Right ventricle myocardium inferior (tissue), 1 donor: ENCODE measurements at regions not wholly inside any gene's neighbourhood (a gene's known extent, or its start where the extent isn't known, plus 50 kb on each side); places are given as distances from the start of the nearest gene placed in this dataset.

ENCODE experiments used
- ATAC-seq: fragments of 200-7000 bp; cut with Tn5 transposase; one replicate; pipeline ENCODE4 v1.9.1; 2020; ENCODE audit warnings: mild to moderate bottlenecking, moderate library complexity
- DNase-seq: peaks from one replicate; pipeline ENCODE4 v3.0.0; 2021; ENCODE audit errors: missing footprints
- intact Hi-C: fragments of 100-400 bp; cut with DNase I; formaldehyde crosslinking; loops from one replicate; pipeline ENCODE4 v1.11.0; 2022
- donor health status: DM: no; HTN: yes; CAD: no; lungs with severe emphysema.

- intact Hi-C loops, result no loop called here
- ATAC-seq, result no peak
These were observed 344.9 kb downstream of the EFNA5 start for GRCh38 chr5:107325866-107326265.

GRCh38 chr5:107324809-107325208 is 345.9 kb downstream of the EFNA5 start:
- DNase-seq, result no peak
- intact Hi-C loops, result no loop called here
- ATAC-seq, result no peak

More at GRCh38 chr5:107325866-107326265, 344.9 kb downstream of the EFNA5 start:
- no peak for DNase-seq

GRCh38 chr5:107324071-107324470 is 346.7 kb downstream of the EFNA5 start:
- DNase-seq, result no peak
- intact Hi-C loops, result no loop called here
- no peak for ATAC-seq

DNA sequence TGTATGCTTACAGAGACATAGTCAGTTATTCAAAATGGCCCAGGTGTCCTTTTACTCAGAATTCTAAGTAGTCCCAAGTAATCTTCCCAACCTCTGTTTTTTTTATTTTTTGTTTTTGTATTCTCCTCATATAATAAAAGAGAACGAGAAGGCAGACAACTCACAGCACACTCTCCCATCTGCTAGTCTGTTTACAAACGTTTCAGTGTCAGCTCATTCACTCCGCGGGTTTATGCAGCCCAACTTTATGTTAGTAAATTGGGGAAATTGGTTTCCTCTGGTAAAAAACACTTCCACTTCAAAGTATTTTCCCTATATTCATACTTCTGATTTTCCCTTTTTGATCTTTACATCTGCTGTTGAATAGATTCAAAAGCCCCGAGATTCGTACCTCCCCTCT is 347.2 kb downstream of the EFNA5 start:
- DNase-seq, result no peak
- no peak for ATAC-seq
- intact Hi-C loops, result no loop called here

DNA sequence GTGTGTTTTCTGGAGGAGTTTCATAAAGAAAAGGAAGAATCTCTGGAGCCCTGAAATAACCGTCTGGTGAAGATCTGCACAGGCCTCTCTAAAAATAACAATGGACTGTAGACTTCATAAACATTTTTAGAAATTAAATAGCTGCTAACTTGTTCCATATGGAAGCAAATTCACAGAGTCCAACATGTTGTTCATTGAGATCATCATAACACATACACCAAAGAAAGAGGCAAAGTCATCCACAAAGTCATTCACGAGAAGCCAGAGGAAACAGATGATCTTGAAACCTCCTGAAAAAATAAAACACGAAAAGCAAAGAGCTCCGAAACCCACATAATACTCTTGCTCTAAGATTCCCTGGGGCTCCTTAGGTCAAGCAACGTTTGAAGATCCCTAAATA is 347.8 kb downstream of the EFNA5 start:
- ATAC-seq, result no peak
- no peak for DNase-seq
- intact Hi-C loops, result no loop called here

GRCh38 chr5:107321906-107322305 is 348.8 kb downstream of the EFNA5 start:
- intact Hi-C loops, result no loop called here
- ATAC-seq (no peak), DNase-seq (no peak)

- no peak for DNase-seq
- no peak for ATAC-seq
- intact Hi-C loops, result no loop called here
These were observed 349.9 kb downstream of the EFNA5 start for GRCh38 chr5:107320846-107321245.

DNA sequence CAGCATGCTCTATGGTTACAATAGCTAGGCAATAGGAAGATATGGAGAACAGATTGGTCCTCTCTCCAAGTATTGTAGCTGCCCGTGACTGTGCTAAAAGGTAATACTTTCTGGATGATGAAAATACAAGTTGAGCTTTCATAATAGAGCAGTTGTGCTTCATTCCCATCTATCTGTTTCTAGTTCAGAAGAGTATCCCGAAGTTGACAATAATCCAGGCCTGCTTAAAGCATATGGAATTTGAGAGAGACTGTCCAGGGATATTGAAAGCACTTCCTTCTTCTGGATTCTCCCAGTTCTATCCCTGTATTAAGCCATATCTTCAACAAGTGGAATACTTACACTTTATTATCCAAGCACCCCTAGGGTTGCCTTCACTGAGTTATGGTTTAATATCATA is 350.4 kb downstream of the EFNA5 start:
- ATAC-seq, result no peak
- DNase-seq, result no peak
- intact Hi-C loops, result no loop called here

- DNase-seq (no peak), ATAC-seq (no peak)
- intact Hi-C loops, result no loop called here
These were observed 350.8 kb downstream of the EFNA5 start for GRCh38 chr5:107319901-107320300.

- intact Hi-C loops, result no loop called here
- DNase-seq, result no peak
- no peak for ATAC-seq
These were observed 356.4 kb downstream of the EFNA5 start for GRCh38 chr5:107314330-107314729.

DNA sequence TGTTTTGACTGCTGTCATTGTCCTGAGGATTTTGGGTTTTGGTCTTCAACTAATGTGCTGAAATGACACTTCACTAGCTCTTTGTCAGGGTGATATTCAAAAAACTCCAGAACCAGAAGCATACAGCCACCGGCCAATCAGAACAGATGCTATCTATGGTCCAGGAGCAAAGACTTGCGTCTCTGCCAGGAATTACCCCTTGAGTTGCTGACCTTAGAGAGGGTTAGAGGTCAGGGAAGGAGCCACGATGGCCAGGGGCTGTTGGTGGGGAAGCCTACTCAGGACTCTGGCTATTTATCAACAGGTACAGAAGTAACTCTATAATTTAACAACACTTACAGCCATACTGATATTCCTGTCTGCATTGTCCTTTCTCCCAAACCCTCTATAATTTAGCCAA is 356.8 kb downstream of the EFNA5 start:
- DNase-seq, result no peak
- ATAC-seq, result no peak
- intact Hi-C loops, result no loop called here

- DNase-seq (no peak), ATAC-seq (no peak)
- intact Hi-C loops, result no loop called here
These were observed 357.6 kb downstream of the EFNA5 start for GRCh38 chr5:107313098-107313497.

DNA sequence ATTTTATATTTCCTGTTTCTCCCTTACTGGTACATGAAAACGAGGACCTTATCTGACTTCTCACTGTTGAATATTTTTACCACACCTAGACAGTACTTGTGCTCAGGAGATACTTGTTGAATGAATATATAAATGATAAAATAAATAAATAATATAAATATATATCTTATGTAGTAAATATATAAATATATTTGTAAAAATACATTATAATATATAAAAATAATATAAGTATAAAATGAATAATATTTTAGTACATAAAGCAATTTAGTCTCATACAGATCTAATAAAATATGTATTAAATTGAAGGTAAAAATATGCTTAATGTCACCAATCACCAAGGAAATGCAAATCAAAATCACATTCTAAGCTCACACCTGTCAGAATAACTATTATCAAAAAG is 360.6 kb downstream of the EFNA5 start:
- ATAC-seq (no peak), DNase-seq (no peak)
- intact Hi-C loops, result no loop called here

- intact Hi-C loops, result no loop called here
- no peak for DNase-seq
- no peak for ATAC-seq
These were observed 364.1 kb downstream of the EFNA5 start for GRCh38 chr5:107306594-107306993.

- no peak for ATAC-seq
These were observed 364.7 kb downstream of the EFNA5 start for GRCh38 chr5:107306002-107306401.

GRCh38 chr5:107304684-107305083 is 366.1 kb downstream of the EFNA5 start:
- intact Hi-C loops, result no loop called here
- DNase-seq, result no peak
- ATAC-seq, result no peak

More at GRCh38 chr5:107306002-107306401, 364.7 kb downstream of the EFNA5 start:
- intact Hi-C loops, result no loop called here
- no peak for DNase-seq

DNA sequence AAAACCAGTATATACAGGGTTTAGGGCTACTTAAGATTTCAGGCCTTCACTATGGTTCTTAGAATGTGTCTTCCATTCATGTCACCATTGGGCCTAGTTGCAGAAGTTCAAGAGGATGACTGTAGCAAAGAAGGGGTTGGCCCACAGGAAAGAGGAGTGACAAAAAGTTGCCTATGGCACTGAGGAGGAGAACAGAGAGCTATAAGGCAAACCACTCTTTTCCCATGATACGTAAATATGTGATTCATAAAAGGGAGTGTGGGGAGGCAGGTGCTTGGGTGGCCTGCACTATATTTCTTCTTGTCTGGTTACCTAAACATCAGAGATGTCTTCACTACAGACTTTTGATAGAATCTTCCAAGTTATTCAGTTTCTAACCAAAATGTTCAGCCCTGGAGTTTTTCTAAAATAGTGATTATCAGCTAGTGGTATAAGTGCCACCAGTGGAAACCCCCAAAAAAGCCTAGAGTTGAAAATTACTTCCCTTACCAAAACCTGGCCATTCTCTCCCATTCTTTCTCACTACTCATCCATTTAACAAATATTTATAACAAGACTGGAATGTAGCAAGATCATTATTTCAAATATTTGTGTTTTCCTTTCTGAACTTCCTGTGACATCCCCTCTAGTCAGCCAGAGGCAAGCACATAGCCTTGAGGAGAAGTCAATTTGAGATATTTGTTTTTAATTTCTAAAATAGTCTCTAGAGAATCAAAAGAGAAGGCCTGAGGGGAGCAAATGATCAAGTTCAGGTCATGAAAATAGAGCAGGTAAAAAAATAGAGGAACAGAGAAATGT is 367.4 kb downstream of the EFNA5 start:
- intact Hi-C loops, result no loop called here
- DNase-seq (no peak), ATAC-seq (no peak)

DNA sequence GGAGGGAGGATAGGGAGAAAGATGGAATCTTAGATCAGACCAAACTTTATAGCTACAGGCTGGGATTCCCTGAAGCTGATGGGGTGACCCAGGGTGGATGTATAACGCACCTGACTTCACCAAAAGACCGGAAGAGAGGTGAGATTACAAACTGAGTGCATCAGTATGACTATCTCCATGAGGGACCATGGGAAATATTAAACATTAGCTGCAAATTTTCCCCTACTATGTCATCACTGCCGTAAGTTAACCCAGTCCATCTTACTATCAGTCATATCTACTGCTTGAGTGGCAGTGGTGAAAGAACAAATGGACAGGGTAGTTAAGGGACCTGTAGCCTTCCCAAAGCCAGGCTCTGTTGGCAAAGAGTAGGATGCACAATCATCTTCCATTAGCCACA is 368.3 kb downstream of the EFNA5 start:
- intact Hi-C loops, result no loop called here
- ATAC-seq, result no peak
- DNase-seq, result no peak

DNA sequence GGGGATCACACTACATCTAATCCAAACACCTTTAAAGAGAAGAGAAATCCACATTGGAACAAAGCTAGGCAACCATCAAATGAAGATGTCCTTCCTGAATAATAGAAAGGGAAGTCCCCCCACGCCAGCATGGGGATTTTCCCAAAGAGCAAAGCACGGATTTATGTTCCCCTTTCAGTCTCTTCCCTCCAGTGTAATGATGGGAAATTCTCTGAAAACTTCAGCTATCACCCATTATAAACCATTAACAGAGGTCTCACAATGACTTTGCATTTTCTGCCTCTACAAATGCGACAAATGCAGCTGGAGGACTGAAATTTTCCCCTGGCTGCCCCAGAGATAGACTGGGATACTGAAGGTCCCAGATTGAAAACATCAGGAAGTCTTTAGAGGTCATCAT is 368.7 kb downstream of the EFNA5 start:
- ATAC-seq (no peak), DNase-seq (no peak)
- intact Hi-C loops, result no loop called here

GRCh38 chr5:107300721-107301327 is 369.9 kb downstream of the EFNA5 start:
- no peak for ATAC-seq
- DNase-seq, result no peak
- intact Hi-C loops, result no loop called here

DNA sequence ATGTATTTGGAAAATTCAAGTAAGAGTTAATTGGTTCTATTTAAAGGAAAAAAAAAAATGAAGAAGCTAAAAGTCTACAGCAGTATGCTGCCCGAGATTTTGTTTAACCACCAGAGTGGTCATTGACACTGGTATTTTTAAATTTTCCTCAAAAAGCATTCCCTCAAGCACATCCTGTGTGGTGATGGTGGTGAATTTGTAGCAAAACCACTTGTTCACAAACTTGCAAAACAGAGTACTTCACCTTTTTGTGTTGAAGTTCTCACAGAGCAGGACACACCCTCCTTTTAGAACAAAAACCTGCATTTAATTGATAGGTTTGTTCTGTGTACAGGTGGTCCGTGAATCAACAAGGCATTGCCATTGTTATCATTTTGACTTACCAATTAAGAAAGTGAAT is 374.2 kb downstream of the EFNA5 start:
- intact Hi-C loops, result loop anchor here (10.0 kb wide), 1 partner anchor 278 kb away; no protein-coding TSS in a partner anchor
- ATAC-seq (no peak), DNase-seq (no peak)
